HG02973 (cell line): ENCODE measurements at regions not wholly inside any gene's neighbourhood (a gene's known extent, or its start where the extent isn't known, plus 50 kb on each side); places are given as distances from the start of the nearest gene placed in this dataset.
"Not testable (repeated sequence)": the region's sequence is repeated elsewhere in the genome, so short reads cannot be mapped to it uniquely, and the experiment has no call there.

Experiments used
- ATAC-seq: cut with Tn5 transposase; IDR thresholded peaks from one replicate; pipeline ENCODE4 v1.9.1; 2021; ENCODE audit warnings: moderate library complexity; ENCODE audit not compliant: unreplicated experiment

GRCh38 chr22:48758881-48759875 is 1068.5 kb downstream of the BRD1 start:
- no peak for ATAC-seq

DNA sequence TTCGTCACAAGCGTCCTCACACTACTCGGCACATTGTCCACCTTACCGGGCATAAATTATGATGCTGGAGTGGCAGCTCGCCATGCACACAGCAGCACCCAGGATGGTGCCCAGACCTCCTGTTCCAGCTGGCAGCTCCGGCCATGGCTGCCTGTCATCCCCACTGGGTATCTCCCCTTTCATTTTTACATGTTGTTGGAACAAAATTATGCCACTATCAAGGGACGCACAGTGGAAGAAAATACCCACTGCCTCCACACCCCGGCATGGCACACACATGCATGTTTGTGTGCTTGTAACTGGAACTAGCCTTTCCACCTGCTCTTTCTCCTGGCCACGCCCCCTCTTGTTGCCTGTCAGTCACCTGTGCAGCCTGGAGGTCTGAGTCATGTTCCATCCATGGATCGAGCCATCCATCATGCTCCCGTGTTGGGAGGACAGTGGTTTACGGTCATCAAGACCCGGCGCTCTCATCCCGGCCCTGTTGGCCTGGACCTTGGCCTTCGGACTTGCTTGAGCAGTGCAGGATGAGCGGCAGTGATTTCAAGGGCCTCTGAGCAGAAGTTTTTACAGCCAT is 1069.6 kb downstream of the BRD1 start:
- ATAC-seq: no peak

- ATAC-seq: no peak
Observed at GRCh38 chr22:48757581-48757980, 1070.1 kb downstream of the BRD1 start.

DNA sequence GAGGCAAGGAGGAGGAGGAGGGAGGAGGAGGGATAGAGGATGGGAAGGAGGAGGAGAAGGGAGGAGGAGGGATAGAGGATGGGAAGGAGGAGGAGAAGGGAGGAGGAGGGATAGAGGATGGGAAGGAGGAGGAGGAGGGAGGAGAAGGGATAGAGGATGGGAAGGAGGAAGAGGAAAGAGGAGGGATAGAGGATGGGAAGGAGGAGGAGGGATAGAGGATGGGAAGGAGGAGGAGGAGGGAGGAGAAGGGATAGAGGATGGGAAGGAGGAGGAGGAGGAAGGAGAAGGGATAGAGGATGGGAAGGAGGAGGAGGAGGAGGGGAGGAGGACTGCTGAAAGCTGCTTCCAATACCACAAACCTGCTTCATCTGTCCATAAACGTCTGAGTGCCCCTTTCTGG is 1070.5 kb downstream of the BRD1 start:
- ATAC-seq: not testable (repeated sequence)

DNA sequence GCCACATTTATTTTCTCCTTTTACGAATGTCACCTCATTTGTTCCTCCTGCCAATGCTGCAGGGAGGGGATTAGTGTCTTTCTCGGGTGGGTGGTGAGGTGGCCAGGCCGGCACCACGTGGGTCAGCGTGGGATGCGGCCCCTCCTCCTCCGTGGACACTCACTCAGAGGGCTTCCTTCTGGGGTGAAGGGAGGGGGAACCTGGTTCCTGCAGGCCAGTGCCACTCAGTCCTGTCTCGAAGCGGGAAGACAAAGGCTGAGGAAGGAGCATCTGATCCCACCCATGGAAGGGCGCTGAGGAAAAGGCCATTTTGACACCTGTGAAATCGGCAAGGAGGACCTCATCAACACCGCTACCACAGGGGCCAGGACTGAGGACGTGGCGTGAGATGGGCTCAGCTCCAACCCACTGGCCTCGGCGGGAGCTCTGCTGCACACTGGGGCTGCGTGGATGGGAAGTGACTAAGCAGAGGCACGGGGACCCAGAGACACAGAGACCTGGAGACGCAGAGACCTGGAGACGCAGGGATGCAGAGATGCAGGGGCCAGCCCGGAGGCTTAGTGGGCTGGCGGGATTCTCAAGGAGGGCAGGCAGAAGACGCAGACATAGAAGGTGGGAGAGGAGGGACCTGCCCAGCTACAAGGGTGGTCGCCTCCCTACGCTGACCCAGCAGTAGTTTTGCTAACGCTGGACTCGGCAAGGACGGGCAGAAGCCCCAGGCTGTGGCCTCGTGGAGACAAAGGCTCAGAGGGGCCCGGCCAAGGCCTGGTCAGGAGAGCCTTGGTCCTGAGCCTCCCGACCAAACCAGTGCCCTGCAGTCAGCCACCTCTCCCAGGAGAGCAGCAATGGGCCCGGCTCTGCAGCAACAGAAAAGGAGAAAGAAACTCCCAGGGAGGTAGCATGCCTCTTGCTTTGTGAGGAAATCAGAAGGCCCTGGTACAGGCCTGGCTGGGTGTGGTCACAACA is 1071.2 kb downstream of the BRD1 start:
- no peak for ATAC-seq

DNA sequence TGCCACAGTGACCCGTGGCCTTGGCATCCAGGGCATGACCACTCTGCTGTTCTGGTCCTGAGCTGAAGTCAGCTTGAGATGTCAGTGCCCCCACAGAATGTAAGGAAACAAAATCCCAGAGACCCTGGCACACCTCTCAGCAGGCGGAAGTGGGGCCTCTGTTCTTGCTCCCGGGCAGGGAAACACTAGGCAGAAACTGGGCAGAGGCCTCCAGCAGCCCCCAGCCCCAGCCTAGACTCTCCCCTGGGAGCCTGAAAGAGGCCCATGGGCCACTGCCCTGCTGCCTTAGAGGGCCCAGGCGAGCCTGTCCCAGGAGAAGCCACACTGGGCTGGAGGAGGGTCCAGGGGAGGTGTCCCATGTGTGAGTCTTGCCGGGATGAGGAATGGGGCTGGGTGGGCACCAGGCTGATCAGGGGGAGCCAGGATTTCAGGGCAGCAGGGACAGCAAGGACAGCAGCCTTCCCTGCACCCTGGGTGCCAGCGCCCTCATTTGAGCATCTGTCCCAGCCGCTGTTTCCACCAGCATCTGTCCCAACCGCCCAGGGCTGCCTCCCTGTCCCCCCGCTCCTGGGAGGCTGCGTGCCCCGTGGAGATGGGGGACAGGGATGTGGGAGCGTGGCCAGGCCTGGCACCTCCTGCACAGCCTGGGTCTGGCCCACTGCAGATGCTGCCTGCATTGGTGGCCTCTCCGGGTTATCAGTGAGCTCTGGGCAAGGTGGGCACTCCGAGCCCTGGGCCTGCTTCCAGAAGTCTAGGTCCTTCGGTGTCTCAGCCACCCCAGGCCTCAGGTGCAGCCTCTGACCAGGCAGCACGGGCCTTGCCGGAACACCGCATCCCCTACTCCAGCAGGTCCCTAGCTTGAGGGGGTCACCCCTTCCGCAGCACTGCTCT is 1072.4 kb downstream of the BRD1 start:
- ATAC-seq: no peak

DNA sequence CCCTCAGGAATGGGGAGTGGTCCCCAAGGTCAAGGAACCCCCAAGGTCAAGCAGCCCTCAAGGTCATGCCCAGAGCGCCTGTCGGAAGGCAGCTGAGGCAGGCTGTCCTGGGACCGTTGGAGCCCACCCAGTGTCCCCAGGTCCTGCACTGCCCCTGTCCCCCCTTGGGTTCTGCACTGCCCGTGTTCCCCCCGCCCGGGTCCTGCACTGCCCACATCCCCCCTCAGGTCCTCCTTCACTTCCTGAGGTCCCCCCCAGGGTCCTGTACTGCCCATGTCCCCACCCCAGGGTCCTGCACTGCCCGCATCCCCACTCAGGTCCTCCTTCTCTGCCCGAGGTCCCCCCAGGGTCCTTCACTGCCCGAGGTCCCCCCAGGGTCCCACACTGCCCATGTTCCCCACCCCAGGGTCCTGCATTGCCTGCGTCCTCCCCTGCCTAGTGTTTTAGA is 1073.0 kb downstream of the BRD1 start:
- no peak for ATAC-seq

DNA sequence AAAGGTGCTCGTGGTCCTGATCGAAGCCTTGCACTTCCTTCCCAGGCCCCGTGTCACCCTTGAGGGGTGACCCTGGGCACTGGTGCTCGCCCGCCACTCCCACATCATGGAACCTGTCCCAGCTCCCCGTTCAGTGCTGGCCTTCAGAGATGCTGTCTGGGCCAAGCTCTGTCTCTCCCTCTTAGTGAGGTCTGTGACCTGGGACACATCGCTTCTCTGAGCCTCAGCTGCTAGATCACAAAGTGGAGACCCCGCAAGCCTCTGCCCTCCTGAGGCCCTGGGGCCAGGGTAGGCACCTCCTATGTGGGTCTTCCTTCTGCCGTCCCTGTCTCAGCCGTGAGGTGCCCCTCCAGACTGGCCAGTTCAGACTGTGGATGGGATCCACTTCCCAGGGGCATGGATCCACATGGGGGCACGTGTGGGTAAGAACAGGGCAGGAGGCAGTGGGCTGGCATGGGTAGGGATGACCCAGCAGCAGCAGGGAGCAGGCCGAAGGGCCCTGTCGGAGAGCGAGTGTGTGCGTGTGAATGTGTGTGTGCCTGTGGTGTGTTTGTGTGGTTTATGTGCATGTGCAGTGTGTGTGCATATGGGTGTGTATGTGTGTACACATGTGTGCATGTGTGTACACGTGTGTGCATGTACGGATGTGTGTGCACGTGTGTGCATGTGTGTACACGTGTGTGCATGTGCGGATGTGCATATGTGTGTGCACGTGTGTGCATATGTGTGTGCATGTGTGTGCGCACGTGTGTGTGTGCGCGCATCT is 1073.7 kb downstream of the BRD1 start:
- no peak for ATAC-seq

DNA sequence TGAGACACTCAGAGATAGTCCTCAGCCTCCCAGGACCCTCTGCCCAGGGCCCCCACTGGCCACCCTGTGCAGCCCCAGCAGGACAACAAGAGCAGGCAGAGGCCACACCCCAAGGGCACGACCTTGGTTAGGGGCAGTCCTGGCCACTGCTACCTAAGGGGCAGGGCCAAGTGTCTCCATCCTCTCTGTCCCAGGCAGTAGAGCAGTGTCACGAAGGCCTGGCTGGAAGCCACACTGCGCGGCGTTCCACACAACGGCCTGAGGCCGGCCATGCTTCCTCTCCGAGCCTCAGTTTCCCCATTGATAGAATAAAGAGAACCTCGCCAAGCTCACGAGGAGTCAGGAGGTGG is 1074.3 kb downstream of the BRD1 start:
- no peak for ATAC-seq

- ATAC-seq: no peak
Observed at GRCh38 chr22:48752451-48753380, 1075.0 kb downstream of the BRD1 start.

- ATAC-seq: no peak
Observed at GRCh38 chr22:48751539-48752437, 1075.9 kb downstream of the BRD1 start.

- ATAC-seq: no peak
Observed at GRCh38 chr22:48750826-48751440, 1076.7 kb downstream of the BRD1 start.

- no peak for ATAC-seq
Observed at GRCh38 chr22:48750282-48750681, 1077.4 kb downstream of the BRD1 start.

- no peak for ATAC-seq
Observed at GRCh38 chr22:48749555-48750227, 1078.0 kb downstream of the BRD1 start.

GRCh38 chr22:48748860-48749554 is 1078.7 kb downstream of the BRD1 start:
- ATAC-seq: no peak
